C4-2B (cell line): ENCODE measurements at regions not wholly inside any gene's neighbourhood (a gene's known extent, or its start where the extent isn't known, plus 50 kb on each side); places are given as distances from the start of the nearest gene placed in this dataset.
"Not testable (repeated sequence)": the region's sequence is repeated elsewhere in the genome, so short reads cannot be mapped to it uniquely, and the experiment has no call there.

ENCODE experiments used
- ZFX ChIP-seq: fragments of 450-650 bp; IDR thresholded peaks from 2 replicates; pipeline ENCODE4 v1.6.1; 2017
- TF ChIP-seq, protein P1 (sequence below): fragments of 450-650 bp; conservative IDR thresholded peaks from 2 replicates; pipeline ENCODE4 v1.5.1; 2017; ENCODE audit warnings: mild to moderate bottlenecking

DNA sequence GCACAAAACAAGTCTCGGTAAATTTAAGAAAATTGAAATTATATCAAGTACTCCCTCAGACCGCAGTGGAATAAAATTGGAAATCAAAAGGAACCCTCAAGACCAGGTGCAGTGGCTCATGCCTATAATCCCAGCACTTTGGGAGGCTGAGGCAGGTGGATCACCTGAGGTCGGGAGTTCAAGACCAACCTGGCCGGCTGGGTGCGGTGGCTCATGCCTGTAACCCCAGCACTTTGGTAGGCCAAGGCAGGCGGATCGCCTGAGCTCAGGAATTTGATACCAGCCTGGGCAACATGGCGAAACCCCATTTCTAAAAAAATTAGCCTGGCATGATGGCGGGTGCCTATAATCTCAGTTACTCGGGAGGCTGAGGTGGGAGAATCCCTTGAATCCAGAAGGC is 135.7 kb upstream of the RAG2 start:
- TF ChIP-seq, protein P1, sequence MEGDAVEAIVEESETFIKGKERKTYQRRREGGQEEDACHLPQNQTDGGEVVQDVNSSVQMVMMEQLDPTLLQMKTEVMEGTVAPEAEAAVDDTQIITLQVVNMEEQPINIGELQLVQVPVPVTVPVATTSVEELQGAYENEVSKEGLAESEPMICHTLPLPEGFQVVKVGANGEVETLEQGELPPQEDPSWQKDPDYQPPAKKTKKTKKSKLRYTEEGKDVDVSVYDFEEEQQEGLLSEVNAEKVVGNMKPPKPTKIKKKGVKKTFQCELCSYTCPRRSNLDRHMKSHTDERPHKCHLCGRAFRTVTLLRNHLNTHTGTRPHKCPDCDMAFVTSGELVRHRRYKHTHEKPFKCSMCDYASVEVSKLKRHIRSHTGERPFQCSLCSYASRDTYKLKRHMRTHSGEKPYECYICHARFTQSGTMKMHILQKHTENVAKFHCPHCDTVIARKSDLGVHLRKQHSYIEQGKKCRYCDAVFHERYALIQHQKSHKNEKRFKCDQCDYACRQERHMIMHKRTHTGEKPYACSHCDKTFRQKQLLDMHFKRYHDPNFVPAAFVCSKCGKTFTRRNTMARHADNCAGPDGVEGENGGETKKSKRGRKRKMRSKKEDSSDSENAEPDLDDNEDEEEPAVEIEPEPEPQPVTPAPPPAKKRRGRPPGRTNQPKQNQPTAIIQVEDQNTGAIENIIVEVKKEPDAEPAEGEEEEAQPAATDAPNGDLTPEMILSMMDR, result not testable (repeated sequence)
- not testable (repeated sequence) for TF ChIP-seq ZFX
